Esophagus muscularis mucosa (tissue), 4 donors: ENCODE measurements at regions not wholly inside any gene's neighbourhood (a gene's known extent, or its start where the extent isn't known, plus 50 kb on each side); places are given as distances from the start of the nearest gene placed in this dataset.

ENCODE experiments used
- DNase-seq: peaks from one replicate; pipeline ENCODE4 v3.0.0-alpha.2; 2017; ENCODE audit errors: extremely low spot score
- H3K27ac ChIP-seq, 4 donors: fragments of 200-600 bp; sonication (generic); replicated peaks in 1 of 4; 1 replicate in 3 of 4; 2 replicates in 1 of 4; pipeline ENCODE4 v1.5.1; 2016 to 2019; ENCODE audit warnings: mild to moderate bottlenecking in 1 of 4
- H3K27me3 ChIP-seq, 4 donors: fragments of 200-600 bp; sonication (generic); one replicate each; pipeline versions ENCODE4 v1.5.1 to v1.6.0; 2016 to 2019
- H3K36me3 ChIP-seq, 4 donors: fragments of 200-600 bp; sonication (generic); one replicate each; pipeline ENCODE4 v1.5.1; 2016 to 2019
- H3K4me1 ChIP-seq, 4 donors: fragments of 200-600 bp; sonication (generic); one replicate each; pipeline ENCODE4 v1.5.1; 2016 to 2019
- H3K4me3 ChIP-seq, 4 donors: fragments of 200-600 bp; sonication (generic); 1 replicate in 2 of 4; 2 replicates in 2 of 4; pipeline ENCODE4 v1.5.1; 2016 to 2019; ENCODE audit warnings: mild to moderate bottlenecking in 4 of 4, moderate library complexity in 1 of 4
- H3K9me3 ChIP-seq, 4 donors: fragments of 200-600 bp; sonication (generic); 1 replicate in 3 of 4; 2 replicates in 1 of 4; pipeline ENCODE4 v1.5.1; 2016 to 2019
- CTCF ChIP-seq, 3 experiments: fragments of 200-600 bp in 2 of 3; fragments of 450-650 bp in 1 of 3; sonication (generic) in 2 of 3; IDR thresholded peaks; one replicate each; pipeline ENCODE4 v1.5.1; 2017 to 2019; ENCODE audit warnings: antibody characterized with exemption in 3 of 3, mild to moderate bottlenecking in 2 of 3, moderate library complexity in 1 of 3
- EP300 ChIP-seq: sonication (generic); formaldehyde crosslinking; IDR thresholded peaks from one replicate; pipeline ENCODE4 v1.6.1; 2017; ENCODE audit warnings: antibody characterized with exemption
- POLR2A ChIP-seq: fragments of 450-650 bp; IDR thresholded peaks from one replicate; pipeline ENCODE4 v1.6.1; 2017; ENCODE audit warnings: antibody characterized with exemption, moderate library complexity, mild to moderate bottlenecking, low read depth
- POLR2AphosphoS5 ChIP-seq, 2 donors: sonication (generic); formaldehyde crosslinking; IDR thresholded peaks; one replicate each; pipeline ENCODE4 v1.6.1; 2017; ENCODE audit warnings: antibody characterized with exemption in 2 of 2
- WGBS: methylation state at CpG from one replicate; pipeline ENCODE4 v1.1.5; 2018; 5-methylcytosine and 5-hydroxymethylcytosine counted together
- intact Hi-C: fragments of 100-400 bp; cut with DNase I; formaldehyde crosslinking; loops from one replicate; pipeline ENCODE4 v1.15.1; 2023

GRCh38 chr3:69582044-69582443 lies 157.2 kb upstream of the MITF start:
- intact Hi-C loops: no loop called here
- TF ChIP-seq EP300 (no peak), POLR2AphosphoS5 (IDR thresholded peaks at IDR 0.05) (no peak), POLR2A (no peak), CTCF (IDR thresholded peaks at IDR 0.05) (no peak)
- Histone ChIP-seq H3K4me1 (peaks cover 0 to 12% (median 0%) of the 10 kb centered on the region in 4 donors), H3K27ac (no peak overlapping the region), H3K9me3 (peaks cover under 1 to 11% (median 2%) of the 10 kb centered on the region in 4 donors), H3K4me3 (no peak overlapping the region), H3K36me3 (no peaks in the 10 kb centered on the region), H3K27me3 (no peaks in the 10 kb centered on the region)
- DNase-seq: no peak
- WGBS: 81% methylated on average over 4 of the region's 4 CpGs

- no peak for TF ChIP-seq POLR2A
- no peak for TF ChIP-seq EP300
- no peak for TF ChIP-seq POLR2AphosphoS5 (IDR thresholded peaks at IDR 0.05)
- TF ChIP-seq CTCF (IDR thresholded peaks at IDR 0.05): no peak
- Histone ChIP-seq H3K4me1 (peaks cover 0 to 12% (median 0%) of the 10 kb centered on the region in 4 donors), H3K27ac (no peak overlapping the region), H3K36me3 (no peaks in the 10 kb centered on the region), H3K9me3 (no peaks in the 10 kb centered on the region), H3K4me3 (no peak overlapping the region), H3K27me3 (no peaks in the 10 kb centered on the region)
- DNase-seq: no peak
- WGBS: 48% methylated on average over 8 of the region's 8 CpGs
- intact Hi-C loops: no loop called here
Measured at GRCh38 chr3:69579306-69580041, 159.8 kb upstream of the MITF start.

GRCh38 chr3:69569520-69569919 lies 169.7 kb upstream of the MITF start:
- Histone ChIP-seq H3K9me3 (no peaks in the 10 kb centered on the region), H3K27me3 (no peaks in the 10 kb centered on the region), H3K4me3 (no peak overlapping the region), H3K27ac (no peak overlapping the region), H3K4me1 (peaks cover 0 to 12% (median 11%) of the 10 kb centered on the region in 4 donors), H3K36me3 (no peaks in the 10 kb centered on the region)
- WGBS: 63% methylated on average over 3 of the region's 3 CpGs
- intact Hi-C loops: no loop called here
- no peak for DNase-seq
- TF ChIP-seq CTCF (IDR thresholded peaks at IDR 0.05) (no peak), EP300 (no peak), POLR2A (no peak), POLR2AphosphoS5 (IDR thresholded peaks at IDR 0.05) (no peak)

GRCh38 chr3:69568951-69569350 lies 170.3 kb upstream of the MITF start:
- TF ChIP-seq EP300 (no peak), POLR2A (no peak), CTCF (IDR thresholded peaks at IDR 0.05) (no peak), POLR2AphosphoS5 (IDR thresholded peaks at IDR 0.05) (no peak)
- no peak for DNase-seq

More at GRCh38 chr3:69568951-69569350, 170.3 kb upstream of the MITF start:
- no peak overlapping the region for H3K27ac ChIP-seq
- H3K27me3 ChIP-seq: no peaks in the 10 kb centered on the region
- peaks cover 0 to 12% (median 11%) of the 10 kb centered on the region in 4 donors for H3K4me1 ChIP-seq
- H3K9me3 ChIP-seq: no peaks in the 10 kb centered on the region
- 52% methylated on average over 2 of the region's 2 CpGs for WGBS
- no peak overlapping the region for H3K4me3 ChIP-seq
- intact Hi-C loops: no loop called here
- no peaks in the 10 kb centered on the region for H3K36me3 ChIP-seq
